SHP77 treated with DMSO at 0.1 percent for 48 hours (cell line): ENCODE measurements at regions not wholly inside any gene's neighbourhood (a gene's known extent, or its start where the extent isn't known, plus 50 kb on each side); places are given as distances from the start of the nearest gene placed in this dataset.
"Not testable (repeated sequence)": the region's sequence is repeated elsewhere in the genome, so short reads cannot be mapped to it uniquely, and the experiment has no call there.

Experiments
- DNase-seq: peaks from one replicate; lab custom pipeline; 2025; lab: John Stamatoyannopoulos, UW

DNA sequence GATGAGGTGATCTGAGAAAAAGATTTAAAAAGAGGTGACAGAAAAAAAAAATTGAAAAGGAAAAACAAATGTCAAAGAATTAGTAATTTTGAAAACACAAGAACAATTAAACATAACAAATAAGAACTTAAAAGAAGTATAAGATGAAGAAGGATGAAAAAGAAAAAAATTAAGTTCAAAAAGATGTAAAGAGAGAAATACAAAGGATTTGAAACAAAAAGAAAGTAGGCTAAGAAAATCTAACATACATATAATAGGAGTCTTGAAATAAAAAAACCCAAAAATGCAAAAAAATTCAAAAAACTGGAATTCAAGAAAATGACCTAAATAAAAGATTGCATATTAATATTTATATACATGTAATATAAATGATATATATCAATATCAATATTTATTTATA, 949.2 kb downstream of the MCTP2 start:
- no peak for DNase-seq

DNA sequence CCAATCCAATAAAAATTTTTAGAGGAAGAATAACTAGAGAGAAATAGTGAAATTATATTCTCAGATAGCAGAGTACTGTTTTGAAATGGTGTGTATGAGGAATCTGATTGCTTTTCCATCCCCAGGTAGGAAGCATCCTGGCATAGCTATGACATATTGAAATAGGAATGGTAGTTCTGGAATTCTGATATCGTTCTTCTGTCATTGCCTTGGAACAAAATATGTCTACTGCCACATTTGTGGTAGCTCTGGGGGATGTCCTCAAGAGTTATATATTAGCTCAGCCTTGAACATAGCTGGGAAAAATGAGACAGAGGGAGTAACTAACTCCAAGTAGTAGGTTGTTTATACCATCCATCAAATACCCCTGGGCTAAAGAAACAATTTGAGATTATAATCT, 950.7 kb downstream of the MCTP2 start:
- DNase-seq: no peak

DNA sequence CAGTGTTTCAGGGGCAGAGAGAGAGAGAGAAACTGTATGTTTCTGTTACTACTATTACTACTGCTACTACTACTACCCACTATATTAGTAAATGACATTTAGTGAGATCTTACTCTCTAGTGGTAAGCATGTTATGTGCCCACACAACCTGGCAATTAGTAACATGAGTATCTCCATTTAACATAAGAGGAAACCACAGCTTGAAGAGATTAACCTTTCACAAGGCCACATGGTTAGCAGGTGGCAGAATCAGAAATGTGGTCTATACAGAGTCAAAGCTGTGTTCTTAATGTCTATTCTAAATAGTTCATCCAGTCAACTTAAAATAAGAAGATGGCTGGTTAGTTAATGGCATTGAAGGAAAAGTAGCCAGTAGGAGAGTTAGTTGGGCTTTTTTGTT, 961.6 kb downstream of the MCTP2 start:
- DNase-seq: no peak

DNA sequence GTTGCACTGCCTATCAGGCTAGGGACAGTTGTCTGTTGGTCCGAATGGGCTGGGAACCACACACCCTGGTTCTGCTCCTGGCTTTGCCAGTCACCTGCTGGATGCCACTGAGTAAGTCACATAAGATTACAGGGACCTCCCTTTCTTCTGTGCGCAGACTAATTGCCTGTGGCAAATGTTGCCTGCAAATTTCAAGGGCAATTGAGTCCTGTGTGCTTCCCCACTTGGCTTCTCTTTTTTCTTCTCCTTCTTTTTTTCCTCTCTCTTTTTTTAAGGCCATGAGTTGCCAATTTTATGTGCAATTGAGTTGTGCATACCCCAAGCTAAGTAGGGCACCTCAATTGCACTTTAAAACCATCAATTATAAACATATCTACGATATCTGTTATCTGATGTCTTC, 963.4 kb downstream of the MCTP2 start:
- DNase-seq: no peak

DNA sequence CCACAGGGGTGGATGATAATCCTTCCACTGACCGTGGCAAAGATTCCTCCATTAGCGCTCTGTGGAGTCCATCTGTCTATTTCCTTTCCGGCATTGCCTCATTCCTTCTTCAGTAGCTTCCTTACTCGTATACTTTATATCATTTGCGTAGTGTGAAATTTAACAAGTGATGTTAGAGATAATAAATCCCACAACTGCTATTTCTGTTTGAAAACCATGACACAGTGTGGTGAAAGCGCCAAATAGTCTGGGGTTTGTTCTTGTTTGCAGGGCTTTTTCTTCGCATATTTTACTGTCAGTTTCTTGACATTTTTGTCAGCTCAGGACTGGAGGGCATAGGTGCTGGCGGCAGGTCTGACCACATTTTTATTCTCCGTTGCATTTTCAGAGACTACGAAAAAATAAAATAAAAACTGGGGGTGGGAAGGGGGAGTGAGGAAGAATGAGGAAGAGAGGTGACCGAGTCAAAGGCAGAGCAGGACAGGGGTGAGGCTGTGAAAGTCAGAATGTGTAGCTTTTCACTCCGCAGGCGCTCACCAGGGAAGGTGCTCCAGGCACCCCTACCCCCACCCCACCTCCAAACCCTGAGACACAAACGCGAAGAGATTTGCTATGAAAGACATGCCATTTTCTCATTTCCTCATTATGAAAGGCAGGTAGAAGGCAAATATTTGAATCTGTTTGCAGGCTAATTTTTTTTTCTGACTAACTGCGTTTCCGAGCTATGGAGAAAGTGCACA, 965.0 kb downstream of the MCTP2 start:
- DNase-seq: no peak

DNA sequence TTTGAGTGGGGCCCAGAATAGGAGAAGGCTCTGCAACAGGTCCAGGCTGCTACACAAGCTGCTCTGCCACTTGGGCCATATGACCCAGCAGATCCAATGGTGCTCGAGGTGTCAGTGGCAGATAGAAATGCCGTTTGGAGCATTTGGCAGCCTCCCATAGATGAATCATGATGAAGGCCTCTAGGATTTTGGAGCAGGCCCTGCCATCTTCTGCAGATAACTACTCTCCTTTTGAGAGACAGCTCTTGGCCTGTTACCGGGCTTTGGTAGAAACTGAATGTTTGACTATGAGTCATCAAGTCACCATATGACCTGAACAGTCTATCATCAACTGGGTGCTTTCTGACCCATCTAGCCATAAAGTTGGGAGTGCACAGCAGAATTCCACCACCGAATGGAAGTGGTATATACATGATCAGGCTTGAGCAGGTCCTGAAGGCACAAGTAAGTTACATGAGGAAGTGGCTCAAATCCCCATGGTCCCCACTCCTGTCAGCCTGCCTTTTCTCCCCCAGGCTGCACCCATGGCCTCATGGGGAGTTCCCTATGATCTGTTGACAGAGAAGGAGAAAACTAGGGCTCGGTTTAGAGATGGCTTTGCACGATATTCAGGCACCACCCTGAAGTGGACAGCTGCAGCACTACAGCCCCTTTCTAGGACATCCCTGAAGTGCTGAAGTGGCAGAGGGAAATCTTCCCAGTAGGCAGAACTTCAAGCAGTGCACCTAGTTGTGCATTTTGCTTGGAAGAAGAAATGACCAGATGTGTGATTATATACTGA, 971.4 kb downstream of the MCTP2 start:
- DNase-seq: no peak

DNA sequence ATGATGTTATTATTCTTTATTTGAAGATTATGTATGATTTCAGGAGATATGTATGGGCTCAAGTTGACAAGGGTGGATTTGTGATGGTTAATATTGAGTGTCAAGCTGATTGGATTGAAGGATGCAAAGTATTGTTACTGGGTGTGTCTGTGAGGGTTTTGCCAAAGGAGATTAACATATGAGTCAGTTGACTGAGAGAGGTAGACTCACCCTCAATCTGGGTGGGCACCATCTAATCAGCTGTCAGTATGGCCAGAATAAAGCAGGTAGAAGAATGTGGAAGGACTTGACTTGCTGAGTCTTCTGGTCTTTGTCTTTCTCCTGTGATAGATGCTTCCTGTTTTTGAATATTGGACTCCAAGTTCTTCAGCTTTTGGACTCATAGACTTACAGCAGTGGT, 973.7 kb downstream of the MCTP2 start:
- DNase-seq: no peak

DNA sequence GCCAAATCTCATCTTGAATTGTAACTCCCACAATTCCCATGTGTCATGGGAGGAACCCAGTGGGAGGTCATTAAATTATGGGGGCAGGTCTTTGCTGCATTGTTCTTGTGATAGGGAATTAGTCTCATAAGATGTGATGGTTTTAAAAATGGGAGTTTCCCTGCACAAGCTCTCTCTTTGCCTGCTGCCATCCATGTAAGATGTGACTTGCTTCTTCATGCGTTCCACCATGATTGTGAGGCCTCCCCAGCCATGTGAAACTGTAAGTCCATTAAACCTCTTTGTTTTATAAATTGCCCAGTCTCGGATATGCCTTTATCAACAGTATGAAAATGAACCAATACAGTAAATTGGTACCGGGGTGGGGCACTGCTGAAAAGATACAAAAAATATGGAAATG, 974.5 kb downstream of the MCTP2 start:
- DNase-seq: not testable (repeated sequence)

DNA sequence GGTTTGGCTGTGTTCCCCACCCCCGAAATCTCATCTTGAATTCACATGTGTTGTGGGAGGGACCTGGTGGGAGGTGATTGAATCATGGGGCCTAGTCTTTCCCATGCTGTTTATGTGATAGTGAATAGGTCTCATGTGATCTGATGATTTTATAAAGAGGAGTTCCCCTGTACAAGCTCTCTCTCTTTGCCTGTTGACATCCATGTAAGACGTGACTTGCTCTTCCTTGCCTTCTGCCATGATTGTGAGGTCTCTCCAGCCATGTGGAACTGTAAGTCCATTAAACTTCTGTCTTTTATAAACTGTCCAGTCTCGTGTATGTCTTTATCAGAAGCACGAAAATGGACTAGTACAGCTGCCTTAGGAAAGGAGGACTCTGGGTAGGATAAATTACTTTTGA, 976.7 kb downstream of the MCTP2 start:
- DNase-seq: no peak

DNA sequence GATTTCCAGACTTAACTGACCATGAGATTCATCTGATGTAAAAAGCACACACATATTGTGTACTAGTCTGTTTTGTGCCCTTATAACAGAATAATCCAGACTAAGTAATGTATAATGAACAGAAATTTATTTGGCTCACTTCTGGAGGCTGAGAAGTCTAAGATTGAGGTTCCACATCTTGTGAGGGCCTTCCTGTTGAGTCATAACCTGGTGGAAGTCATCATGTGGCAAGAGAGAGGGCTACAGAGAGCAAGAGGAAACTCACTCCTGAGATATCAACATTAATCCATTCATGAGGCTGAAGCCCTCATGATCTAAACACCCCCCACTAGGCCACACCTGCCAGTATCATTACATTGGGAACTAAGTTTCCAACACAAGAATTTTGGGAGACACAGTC, 977.6 kb downstream of the MCTP2 start:
- DNase-seq: no peak

DNA sequence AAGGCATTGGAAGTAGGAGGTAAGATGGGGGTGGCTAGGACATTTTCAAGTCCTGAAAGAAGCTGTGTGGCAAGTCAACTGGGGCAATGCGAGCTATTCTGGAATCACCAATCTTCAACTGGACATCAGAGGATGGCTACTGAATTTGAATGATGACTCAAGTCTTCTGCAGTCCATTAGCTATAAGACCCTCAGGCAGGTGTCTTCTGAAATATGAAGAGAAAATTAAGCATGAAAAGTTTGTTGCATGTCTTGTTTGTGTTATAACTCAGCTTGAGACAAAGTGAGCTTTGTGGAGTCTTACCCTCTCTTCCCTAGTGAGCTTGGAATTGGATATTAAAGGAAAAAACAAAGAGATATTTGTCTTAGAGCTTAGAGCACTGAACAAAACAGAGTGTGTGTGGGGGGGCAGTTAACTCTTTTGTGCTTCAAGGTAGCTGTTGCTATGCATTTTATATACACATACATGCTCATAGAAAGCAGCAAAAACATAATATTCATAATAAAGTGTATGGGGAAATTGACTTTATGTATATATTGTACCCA, 979.1 kb downstream of the MCTP2 start:
- DNase-seq: no peak

DNA sequence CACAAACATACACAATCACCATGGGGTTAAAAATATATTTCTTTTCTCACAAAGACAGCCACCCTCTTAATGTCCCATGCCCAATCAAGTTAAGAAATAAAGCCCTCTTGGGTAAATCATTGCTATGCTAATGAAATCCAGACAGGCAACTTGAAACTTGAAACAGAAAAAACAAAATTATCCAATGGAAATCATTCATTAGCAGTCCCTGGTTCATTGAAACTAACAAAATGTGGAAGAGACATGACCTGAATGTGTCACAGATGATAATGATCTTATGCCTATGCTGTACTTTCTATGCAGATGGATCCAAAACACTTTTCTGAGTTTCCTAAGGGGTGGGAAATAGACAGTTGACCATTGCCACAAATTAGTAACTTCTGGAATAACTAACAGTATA, 983.7 kb downstream of the MCTP2 start:
- no peak for DNase-seq

DNA sequence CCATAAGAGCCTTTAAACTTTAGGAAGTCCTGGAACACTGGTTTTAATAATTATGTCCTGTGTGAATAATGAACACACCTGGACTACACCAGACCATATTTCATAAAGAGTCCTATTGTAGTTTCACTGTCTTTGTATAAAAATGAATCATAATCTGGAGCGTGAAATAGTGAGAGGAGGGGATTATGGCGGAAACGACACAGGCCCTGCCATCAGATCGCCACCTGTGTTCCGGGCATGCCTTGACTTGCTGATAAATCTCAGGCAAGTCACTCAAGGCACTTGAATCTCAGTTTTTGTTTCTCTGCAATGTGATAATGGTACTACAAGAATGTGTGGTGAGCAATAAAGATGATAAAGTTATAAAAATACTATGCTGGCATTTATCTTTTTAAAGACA, 995.5 kb downstream of the MCTP2 start:
- DNase-seq: no peak

DNA sequence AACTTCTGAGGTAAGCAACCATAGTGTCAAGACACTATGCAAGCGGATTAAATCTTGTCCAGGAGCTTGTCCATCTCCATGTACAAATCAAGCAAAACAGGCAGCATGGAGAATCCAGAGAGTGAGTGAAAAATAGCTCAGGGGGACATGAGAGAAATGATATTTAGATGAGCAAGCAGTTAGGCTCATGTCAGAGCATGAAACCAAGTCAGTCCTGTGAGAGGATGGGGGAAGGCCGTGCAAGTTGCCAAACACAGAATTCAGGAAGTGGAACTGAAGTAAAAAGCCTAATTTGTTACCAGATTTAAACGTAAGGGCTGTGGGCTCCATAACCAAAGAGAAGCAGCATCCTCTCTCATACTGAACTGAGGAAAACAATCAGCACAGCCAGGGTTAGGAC, 995.9 kb downstream of the MCTP2 start:
- no peak for DNase-seq

DNA sequence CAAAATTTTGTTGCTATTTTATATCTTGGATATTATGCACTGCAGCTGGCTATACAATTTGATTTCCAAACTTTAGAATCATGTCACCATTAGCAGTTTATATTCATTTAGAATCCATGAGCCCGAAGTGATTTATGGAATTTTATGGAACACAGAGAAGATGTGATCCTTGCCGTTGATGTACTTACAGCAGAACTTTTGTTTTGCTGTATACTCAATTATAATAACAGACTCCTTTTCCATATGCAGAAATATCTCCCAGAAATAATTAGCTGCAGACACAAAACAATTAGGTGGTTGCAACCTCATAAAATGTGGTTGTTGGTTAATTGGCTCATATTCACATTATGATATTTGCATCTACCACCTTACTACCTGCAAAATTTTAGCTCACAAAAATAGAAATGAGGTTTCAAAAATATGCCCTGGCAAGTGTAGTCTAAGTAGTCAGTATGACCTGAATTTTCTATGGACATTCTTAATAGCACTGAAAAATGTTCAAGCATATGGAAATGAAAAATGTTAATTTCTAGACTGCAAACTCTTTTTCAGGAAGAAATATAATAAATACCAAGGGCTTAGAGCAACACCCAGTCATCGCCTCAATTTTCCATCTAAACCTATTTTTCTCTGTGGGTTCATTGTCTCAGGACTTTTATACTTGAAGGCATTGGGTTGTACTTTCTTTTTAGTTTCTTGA, 997.6 kb downstream of the MCTP2 start:
- DNase-seq: no peak

DNA sequence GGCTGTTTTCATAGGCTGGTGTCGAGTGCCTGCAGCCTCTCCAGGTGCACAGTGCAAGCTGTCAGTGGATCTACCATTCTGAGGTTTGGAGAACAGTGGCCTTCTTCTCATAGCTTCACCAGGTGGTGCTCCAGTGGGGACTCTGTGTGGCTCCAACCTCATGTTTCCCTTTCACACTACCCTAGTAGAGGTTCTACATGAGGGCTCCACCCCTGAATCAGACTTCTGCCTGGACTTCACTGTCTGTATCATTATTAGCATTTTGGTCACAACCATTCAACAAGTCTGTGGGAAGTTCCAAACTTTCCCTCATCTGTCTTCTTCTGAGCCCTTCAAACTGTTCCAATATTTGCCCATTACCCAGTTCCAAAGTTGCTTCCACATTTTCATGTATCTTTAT, 1003.7 kb downstream of the MCTP2 start:
- no peak for DNase-seq

DNA sequence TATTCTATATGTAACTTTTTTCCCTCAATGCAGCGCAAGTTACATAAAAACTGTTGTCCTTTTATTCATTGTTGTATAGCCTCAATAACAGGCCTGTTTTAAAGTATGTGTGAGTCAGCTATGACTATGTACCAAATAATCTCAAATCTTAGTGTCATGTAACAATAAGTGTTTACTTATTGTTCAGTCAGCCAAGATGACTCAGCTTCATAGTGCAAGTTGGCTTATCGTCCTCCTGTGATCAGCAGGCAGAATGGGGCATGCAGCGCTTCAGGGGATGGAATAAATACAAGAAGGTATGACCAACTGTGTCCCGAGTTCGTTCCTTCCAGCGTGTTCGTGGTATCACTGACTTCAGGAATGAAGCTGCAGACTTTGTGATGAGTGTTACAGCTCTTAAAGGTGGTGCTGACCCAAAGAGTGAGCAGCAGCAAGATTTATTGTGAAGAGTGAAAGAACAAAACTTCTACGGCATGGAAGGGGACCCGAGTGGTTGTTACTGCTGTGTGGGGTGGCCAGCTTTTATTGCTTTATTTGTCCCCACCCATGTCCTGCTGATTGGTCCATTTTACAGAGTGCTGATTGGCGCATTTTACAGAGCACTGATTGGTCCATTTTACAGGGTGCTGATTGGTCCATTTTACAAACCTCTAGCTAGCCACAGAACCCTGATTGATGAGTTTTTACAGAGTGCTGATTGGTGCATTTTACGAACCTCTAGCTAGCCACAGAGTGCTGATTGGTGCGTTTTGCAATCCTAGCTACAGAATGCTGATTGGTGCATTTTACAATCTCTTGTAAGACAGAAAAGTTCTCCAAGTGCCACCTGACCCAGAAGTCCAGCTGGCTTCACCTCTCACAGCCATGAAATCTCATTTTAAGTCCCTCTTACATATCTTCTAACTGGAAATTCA, 1016.0 kb downstream of the MCTP2 start:
- DNase-seq: no peak

DNA sequence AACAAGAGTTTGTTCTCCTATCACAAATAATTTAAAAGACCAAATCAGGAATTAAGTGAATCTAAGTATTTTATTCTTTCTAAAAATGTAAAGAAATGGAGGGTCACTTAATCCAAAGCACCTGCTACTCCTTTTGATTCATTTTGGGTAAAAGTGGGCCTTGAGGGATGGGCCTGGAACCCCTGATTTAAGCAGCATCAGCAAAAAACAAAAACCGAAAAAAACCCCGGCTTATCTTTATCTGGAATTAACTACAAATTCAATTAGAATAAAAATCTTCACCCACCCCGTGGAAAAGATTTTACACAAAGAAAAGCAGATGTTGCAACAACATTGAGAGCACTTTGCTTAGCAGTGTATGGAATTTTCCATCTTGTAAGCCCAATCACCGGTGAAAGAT, 1018.2 kb downstream of the MCTP2 start:
- no peak for DNase-seq

DNA sequence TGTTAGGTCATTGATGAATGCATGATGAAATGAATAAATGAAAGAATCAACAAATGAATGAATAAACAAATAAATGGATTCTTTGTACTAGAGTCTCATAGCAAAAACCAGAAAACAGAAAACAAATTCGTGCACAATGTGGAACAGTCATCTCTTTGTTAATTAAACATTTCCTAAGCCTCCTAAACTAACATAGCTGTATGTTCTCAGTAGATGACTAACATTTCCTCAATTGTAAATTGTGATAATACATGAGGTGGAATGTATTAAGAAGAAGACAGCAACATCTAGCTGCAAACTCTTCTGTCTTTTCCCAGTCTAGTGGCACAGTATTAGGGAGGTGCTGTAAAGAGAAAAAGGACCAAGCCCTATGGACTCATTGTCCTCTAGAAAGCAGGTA, 1021.0 kb downstream of the MCTP2 start:
- DNase-seq: no peak

DNA sequence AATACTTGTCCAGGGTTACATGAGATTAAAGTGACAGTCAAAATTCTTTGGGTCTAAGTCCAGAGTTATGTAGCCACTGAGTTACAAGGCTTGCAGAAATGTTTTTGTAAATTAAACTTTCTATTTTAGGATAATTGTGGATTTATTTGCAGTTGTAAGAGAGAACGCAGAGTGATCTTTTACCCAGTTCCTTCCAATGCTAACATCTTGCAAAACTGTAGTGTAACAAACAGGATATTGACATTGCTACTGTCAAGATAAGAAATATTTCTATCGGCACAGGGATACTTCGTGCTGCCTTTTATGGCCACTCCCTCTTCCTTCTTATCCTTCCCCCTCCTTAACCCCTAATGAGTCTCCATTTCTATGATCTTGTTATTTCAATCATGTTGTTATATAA, 1022.9 kb downstream of the MCTP2 start:
- DNase-seq: no peak

DNA sequence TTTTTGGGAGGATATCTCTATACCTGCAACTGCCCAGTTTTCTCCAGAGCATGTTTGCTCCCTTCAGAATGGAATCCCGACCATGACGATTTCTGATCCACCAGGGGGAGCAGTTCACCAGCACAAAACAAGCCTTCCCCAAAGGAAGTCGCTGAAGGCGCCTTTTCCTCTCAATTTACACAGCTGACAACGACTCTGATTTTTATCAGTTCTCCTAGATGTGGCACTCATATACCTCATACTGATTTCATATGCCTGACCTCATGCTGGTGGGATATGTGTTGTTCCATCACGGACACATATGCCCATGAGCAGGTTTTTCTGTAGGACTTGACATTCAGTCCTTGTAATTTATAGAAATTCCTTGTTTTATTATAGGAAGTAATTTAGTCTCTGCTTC, 1028.2 kb downstream of the MCTP2 start:
- peak; percentile 42 for DNase-seq

DNA sequence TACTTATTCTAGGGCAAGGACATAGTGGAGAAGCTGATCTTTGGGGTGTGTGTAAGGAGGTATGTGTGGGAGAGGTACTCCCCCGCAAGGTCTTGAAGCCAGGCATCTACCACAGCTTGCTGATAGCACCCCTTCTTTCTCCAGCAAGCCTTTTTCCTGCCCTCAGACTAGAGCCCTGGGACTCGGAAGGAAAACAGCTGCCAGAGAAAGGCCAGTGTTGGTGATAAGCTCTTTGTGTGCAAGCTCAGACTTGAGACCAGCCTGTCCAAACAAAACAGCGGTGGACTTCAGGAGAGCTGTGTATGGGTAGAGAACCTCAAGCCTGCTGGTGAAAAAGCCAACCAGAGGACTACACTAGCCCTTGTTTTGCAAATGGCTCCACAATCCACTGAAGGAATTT, 1028.6 kb downstream of the MCTP2 start:
- DNase-seq: no peak
